ENCODE measurements at regions not wholly inside any gene's neighbourhood (a gene's known extent, or its start where the extent isn't known, plus 50 kb on each side); places are given as distances from the start of the nearest gene placed in this dataset.
"Not testable (repeated sequence)": the region's sequence is repeated elsewhere in the genome, so short reads cannot be mapped to it uniquely, and the experiment has no call there.

DNA sequence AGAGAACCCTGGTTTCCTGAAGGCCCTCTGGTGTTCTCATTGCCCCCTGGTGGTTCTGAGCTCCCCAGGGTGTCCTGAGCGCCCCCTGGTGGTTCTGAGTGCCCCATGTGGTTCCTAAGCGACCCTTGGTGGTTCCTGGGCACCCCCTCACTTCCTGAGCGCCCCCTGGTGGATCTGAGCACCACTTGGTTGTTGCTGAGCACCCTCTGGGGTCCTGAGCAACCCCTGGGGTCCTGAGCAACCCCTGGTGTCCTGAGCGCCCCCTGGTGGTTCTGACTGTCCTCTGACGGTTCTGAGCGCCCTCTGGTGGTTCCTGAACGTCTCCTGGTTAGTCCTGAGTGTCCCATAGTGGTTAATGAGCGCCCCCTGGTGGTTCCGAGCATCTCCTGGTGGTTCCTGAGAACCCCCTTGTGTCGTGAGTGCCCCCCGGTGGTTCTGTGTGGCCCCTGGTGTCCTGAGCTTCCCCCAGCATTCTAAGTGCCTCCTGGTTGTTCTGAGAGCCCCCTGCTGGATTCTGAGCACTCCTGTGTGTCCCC is 568.3 kb downstream of the TMEM121 start:
- no peaks in the 10 kb centered on the region for H3K36me3 ChIP-seq (ENCODE audit: insufficient read depth, low read length)
- H3K9me3 ChIP-seq (ENCODE audit: low read length), result no peaks in the 10 kb centered on the region
- H3K27me3 ChIP-seq (ENCODE audit: insufficient read depth, low read length), result no peaks in the 10 kb centered on the region
- H2AFZ ChIP-seq (ENCODE audit: low read depth, low read length), result no peak overlapping the region
- H3K4me1 ChIP-seq (ENCODE audit: insufficient read depth, low read length), result no peaks in the 10 kb centered on the region
- H3K4me3 ChIP-seq (ENCODE audit: low read length), result no peak overlapping the region

DNA sequence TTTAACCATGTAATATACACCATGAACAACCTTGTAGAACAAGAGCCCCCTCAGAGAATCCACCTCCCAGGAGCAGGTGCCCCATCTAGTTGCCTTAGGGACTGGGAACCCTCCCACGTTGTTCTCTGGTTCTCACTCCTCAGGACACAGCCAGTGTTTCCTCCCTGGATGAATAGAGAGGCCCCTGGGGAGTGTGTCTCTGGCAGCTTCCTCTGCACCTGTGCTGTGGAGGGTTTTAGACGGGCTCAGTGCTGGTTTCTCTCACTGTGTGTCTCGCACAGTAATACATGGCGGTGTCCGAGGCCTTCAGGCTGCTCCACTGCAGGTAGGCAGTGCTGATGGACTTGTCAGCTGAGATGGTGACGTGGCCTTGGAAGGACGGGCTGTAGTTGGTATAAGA is 581.3 kb downstream of the TMEM121 start:
- no peaks in the 10 kb centered on the region for H3K27me3 ChIP-seq (ENCODE audit: insufficient read depth, low read length)
- H3K4me3 ChIP-seq (ENCODE audit: low read length), result no peak overlapping the region
- H3K9me3 ChIP-seq (ENCODE audit: low read length), result no peaks in the 10 kb centered on the region
- H3K36me3 ChIP-seq (ENCODE audit: insufficient read depth, low read length), result no peaks in the 10 kb centered on the region
- no peaks in the 10 kb centered on the region for H3K4me1 ChIP-seq (ENCODE audit: insufficient read depth, low read length)
- H2AFZ ChIP-seq (ENCODE audit: low read depth, low read length), result no peak overlapping the region

DNA sequence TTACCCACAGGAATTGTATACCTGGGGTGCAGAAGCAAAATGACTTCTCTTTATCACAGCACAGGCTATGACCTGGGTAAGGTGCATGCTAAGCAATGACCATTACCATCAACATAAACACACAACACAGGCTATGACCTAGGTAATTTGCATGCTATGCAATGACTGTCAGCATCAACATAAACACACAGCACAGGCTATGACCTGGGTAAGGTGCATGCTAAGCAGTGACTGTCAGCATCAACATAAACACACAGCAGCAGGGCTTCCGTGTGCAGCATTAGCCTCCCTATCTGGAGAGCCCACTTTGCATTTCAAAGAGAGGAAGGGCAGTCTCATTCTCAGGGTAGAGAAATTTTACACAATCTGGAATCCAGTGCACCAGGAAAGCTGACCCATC is 583.0 kb downstream of the TMEM121 start:
- Histone ChIP-seq H3K36me3 (ENCODE audit: insufficient read depth, low read length) (no peaks in the 10 kb centered on the region), H3K4me1 (ENCODE audit: insufficient read depth, low read length) (no peaks in the 10 kb centered on the region), H3K9me3 (ENCODE audit: low read length) (no peaks in the 10 kb centered on the region), H2AFZ (ENCODE audit: low read depth, low read length) (no peak overlapping the region), H3K27me3 (ENCODE audit: insufficient read depth, low read length) (no peaks in the 10 kb centered on the region), H3K4me3 (ENCODE audit: low read length) (no peak overlapping the region)

DNA sequence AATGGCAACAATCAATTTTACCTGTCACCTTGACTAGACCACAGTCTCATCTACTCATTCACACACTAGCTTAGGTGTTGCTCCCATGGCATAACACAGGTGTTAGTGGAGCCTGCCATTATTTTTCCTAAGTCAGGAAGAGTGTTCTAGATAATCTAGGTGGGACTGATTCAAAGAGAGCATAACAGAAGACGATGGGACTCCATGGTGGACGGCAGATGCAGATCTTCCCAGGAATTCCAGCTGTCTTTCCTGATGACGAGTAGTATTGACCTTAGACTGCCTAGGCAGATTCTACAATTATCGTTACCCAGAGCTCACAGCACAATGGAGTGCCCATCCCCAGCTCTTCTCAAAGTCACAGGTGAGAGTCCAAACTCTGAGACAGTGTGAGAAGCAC is 589.0 kb downstream of the TMEM121 start:
- Histone ChIP-seq H3K4me3 (ENCODE audit: low read length) (no peak overlapping the region), H3K36me3 (ENCODE audit: insufficient read depth, low read length) (no peaks in the 10 kb centered on the region), H2AFZ (ENCODE audit: low read depth, low read length) (no peak overlapping the region), H3K27me3 (ENCODE audit: insufficient read depth, low read length) (peaks cover 4% of the 10 kb centered on the region), H3K9me3 (ENCODE audit: low read length) (no peaks in the 10 kb centered on the region), H3K4me1 (ENCODE audit: insufficient read depth, low read length) (no peaks in the 10 kb centered on the region)

DNA sequence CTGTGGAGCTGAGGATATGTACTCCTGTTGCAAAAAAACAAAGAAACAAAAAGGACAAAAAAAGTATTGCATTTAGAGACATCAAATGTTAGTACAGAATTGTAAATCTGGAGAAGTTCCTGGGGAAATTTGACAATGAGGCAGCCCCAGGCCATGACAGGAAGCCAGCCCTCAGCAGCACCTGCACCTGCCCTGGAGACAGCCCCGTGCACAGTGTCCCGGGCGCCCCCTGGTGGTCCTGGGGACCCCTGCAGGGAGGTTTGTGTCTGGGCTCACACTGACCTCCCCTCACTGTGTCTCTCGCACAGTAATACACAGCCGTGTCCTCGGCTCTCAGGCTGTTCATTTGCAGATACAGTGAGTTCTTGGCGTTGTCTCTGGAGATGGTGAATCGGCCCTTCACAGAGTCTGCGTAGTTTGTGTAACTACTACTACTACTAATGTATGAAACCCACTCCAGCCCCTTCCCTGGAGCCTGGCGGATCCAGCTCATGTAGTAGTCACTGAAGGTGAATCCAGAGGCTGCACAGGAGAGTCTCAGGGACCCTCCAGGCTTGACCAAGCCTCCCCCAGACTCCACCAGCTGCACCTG is 590.1 kb downstream of the TMEM121 start:
- not testable (repeated sequence) for H3K9me3 ChIP-seq (ENCODE audit: low read length); H3K4me3 ChIP-seq (ENCODE audit: low read length); H2AFZ ChIP-seq (ENCODE audit: low read depth, low read length); H3K4me1 ChIP-seq (ENCODE audit: insufficient read depth, low read length); H3K36me3 ChIP-seq (ENCODE audit: insufficient read depth, low read length); H3K27me3 ChIP-seq (ENCODE audit: insufficient read depth, low read length)

DNA sequence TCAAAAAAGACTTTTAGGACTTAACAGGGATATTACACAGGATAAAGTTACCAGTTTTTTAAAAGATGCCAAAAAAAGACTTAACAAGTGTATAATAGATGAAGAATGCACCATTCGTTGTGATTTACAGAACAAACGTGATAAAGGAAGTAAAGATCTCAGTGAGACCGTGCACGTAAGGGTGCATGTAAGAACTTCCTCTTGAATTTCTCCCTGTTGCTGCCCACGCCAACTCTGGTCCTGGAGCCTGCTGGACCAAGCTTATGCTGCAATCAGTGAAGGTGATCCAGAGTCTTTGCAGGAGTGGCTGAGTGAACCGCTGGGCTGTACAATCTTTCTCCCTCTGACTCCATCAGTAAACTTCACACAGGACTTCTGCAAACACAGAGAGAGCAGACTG is 593.7 kb downstream of the TMEM121 start:
- Histone ChIP-seq H3K4me1 (ENCODE audit: insufficient read depth, low read length) (no peaks in the 10 kb centered on the region), H2AFZ (ENCODE audit: low read depth, low read length) (no peak overlapping the region), H3K9me3 (ENCODE audit: low read length) (no peaks in the 10 kb centered on the region), H3K27me3 (ENCODE audit: insufficient read depth, low read length) (peaks cover 4% of the 10 kb centered on the region), H3K4me3 (ENCODE audit: low read length) (no peak overlapping the region), H3K36me3 (ENCODE audit: insufficient read depth, low read length) (no peaks in the 10 kb centered on the region)

DNA sequence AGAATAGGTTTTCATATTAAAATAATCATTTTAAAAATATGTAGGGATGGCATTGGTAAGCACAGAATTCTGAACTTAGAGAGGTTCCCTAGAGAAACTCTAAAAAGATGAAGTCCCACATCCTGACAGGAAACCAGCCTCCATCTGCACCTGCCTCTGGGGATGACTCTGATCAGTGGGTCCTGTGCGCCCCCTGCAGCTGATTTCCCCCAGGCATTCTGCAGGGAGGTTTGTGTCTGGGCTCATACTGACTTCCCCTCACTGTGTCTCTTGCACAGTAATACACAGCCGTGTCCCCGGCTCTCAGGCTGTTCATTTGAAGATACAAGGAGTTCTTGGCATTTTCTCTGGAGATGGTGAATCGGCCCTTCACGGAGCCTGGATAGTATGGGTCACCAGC is 602.9 kb downstream of the TMEM121 start:
- H3K9me3 ChIP-seq (ENCODE audit: low read length), result no peaks in the 10 kb centered on the region
- no peaks in the 10 kb centered on the region for H3K36me3 ChIP-seq (ENCODE audit: insufficient read depth, low read length)
- H3K4me1 ChIP-seq (ENCODE audit: insufficient read depth, low read length), result no peaks in the 10 kb centered on the region
- H3K4me3 ChIP-seq (ENCODE audit: low read length), result no peak overlapping the region
- no peak overlapping the region for H2AFZ ChIP-seq (ENCODE audit: low read depth, low read length)
- H3K27me3 ChIP-seq (ENCODE audit: insufficient read depth, low read length), result no peaks in the 10 kb centered on the region

DNA sequence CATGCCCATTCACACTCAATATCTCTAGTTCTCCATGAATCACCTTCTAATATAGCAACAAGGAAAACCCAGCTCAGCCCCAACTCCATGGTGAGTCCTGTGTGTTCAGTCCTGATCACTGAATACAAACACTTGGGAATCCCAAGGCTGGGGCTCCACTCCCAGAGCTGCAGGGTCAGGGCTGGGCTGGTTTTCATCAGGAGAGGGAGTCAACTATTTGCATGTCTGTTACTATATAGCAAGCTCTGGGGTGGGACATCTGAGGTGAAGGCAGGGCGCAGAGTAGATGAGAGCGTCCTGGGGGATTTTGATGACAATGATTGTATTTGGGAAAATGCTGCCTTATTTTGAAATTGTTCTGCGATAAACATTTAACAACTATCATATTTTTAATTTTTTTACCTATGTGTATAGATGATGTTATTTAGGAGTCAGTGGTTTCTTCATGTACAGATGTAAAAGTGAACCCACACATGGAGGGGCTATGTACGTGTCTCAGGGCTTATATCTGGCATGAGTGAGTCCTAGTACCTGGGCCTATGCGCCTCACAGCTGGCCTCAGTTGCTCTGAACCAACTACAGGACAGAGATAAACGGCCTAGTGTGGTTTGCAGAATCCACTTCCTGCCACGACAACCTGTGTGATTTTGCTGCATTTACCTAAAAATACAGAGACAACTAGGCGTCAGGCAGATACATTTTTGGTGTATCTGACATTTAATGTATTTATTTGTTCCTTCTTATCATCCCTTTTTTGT is 603.7 kb downstream of the TMEM121 start:
- H3K36me3 ChIP-seq (ENCODE audit: insufficient read depth, low read length); H3K9me3 ChIP-seq (ENCODE audit: low read length); H2AFZ ChIP-seq (ENCODE audit: low read depth, low read length); H3K4me1 ChIP-seq (ENCODE audit: insufficient read depth, low read length); H3K27me3 ChIP-seq (ENCODE audit: insufficient read depth, low read length); H3K4me3 ChIP-seq (ENCODE audit: low read length): not testable (repeated sequence)

DNA sequence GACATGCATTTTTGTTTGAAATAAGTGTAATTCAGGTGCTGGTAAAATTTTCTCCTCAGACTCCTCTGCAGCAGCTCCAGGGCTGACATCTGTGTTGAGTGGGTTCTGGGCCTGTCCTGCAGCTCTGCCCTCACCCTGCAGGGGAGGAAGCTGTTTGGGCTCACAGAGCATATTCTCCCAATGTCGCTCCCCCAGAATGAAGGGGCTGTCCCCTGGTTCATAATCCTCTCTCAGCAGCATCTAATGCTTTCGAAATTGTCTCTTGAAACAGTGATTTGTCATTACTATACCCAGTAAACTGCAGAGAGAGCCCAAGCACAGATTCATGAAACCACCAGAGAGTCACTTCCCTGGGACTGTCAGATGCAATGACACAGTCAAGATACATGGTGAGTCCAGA is 606.7 kb downstream of the TMEM121 start:
- H3K36me3 ChIP-seq (ENCODE audit: insufficient read depth, low read length); H2AFZ ChIP-seq (ENCODE audit: low read depth, low read length); H3K9me3 ChIP-seq (ENCODE audit: low read length); H3K27me3 ChIP-seq (ENCODE audit: insufficient read depth, low read length); H3K4me3 ChIP-seq (ENCODE audit: low read length); H3K4me1 ChIP-seq (ENCODE audit: insufficient read depth, low read length): not testable (repeated sequence)

DNA sequence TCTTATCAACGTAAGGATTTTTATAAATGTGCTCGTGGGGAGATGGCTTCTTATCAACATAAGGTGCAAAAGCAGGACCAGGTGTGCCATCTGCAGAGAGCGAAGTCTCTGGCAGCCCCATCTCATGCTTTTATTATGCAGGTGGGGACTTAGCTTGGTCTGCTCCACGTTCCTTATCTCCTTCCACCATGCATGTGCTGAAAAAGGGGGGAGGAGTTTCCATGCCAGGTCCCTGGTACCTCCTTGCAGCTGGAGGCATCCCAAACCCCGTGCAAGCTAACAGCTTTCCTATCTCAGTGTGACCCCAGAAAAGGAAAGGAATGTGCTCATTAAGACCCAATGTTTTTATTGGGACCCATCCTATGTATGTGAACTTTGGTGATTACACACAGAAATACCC is 608.5 kb downstream of the TMEM121 start:
- no peaks in the 10 kb centered on the region for H3K4me1 ChIP-seq (ENCODE audit: insufficient read depth, low read length)
- H2AFZ ChIP-seq (ENCODE audit: low read depth, low read length), result no peak overlapping the region
- no peaks in the 10 kb centered on the region for H3K36me3 ChIP-seq (ENCODE audit: insufficient read depth, low read length)
- H3K4me3 ChIP-seq (ENCODE audit: low read length), result no peak overlapping the region
- H3K27me3 ChIP-seq (ENCODE audit: insufficient read depth, low read length), result no peaks in the 10 kb centered on the region
- H3K9me3 ChIP-seq (ENCODE audit: low read length), result no peaks in the 10 kb centered on the region

DNA sequence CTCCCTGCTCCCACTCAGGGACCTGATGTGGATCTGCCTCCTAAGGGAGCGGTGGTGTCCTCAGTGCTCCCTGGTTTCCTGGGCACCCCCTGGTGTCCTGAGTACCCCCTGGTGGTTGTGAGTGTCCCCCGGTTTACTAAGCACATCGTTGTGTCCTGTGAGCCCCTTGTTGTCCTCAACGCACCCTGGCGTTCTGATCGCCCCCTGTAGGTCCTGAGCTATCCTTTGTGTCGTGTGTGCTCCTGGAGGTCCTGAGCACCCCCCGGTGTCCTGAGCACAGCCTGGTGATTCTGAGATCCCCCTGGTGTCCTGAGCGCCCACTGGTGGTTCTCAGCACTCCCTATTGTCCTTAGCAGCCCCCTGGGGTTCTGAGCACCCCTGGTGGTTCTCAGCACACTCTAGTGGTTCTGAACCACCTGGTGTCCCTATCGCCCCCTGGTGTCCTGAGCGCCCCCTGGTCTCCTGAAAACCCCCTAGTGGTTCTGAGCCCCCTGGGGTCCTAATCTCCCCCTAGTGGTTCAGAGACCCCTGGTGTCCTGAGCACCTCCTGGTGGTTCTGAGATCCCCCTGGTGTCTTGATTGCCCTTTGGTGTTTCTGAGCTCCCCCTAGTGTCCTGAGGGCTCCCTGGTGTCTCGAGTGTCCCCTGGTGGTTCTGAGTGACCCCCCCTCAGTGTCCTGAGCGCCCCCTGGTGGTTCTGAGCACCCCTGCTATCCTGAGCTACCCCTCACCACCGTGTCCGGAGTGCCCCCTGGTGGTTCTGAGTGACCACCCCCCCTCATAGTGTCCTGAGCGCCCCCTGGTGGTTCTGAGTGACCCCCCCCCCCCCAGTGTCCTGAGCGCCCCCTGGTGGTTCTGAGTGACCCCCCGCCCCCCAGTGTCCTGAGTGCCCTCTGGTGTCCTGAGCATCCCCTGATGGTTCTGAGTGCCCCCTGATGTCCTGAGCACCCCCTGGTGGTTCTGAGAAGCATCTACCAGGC is 615.1 kb downstream of the TMEM121 start:
- Histone ChIP-seq H2AFZ (ENCODE audit: low read depth, low read length) (no peak overlapping the region), H3K9me3 (ENCODE audit: low read length) (no peaks in the 10 kb centered on the region), H3K27me3 (ENCODE audit: insufficient read depth, low read length) (no peaks in the 10 kb centered on the region), H3K36me3 (ENCODE audit: insufficient read depth, low read length) (no peaks in the 10 kb centered on the region), H3K4me1 (ENCODE audit: insufficient read depth, low read length) (no peaks in the 10 kb centered on the region), H3K4me3 (ENCODE audit: low read length) (no peak overlapping the region)

DNA sequence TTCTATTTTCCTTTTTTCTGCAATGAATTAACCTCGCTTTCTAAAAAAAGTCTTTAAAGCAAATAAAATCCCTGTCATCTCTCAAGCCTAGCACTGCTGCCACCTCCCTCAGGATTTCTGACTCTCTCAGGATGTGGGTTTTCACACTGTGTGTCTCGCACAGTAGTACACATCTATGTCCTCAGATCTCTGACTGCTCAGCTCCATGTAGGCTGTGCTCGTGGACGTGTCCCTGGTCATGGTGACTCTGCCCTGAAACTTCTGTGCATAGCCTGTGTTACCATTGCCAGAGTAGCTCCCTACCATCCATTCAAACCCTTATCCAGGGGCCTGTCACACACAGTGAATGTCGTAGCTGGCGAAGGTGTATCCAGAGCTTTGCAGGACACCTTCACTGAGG is 619.3 kb downstream of the TMEM121 start:
- not testable (repeated sequence) for H3K4me3 ChIP-seq (ENCODE audit: low read length); H3K36me3 ChIP-seq (ENCODE audit: insufficient read depth, low read length); H2AFZ ChIP-seq (ENCODE audit: low read depth, low read length); H3K27me3 ChIP-seq (ENCODE audit: insufficient read depth, low read length); H3K4me1 ChIP-seq (ENCODE audit: insufficient read depth, low read length); H3K9me3 ChIP-seq (ENCODE audit: low read length)

DNA sequence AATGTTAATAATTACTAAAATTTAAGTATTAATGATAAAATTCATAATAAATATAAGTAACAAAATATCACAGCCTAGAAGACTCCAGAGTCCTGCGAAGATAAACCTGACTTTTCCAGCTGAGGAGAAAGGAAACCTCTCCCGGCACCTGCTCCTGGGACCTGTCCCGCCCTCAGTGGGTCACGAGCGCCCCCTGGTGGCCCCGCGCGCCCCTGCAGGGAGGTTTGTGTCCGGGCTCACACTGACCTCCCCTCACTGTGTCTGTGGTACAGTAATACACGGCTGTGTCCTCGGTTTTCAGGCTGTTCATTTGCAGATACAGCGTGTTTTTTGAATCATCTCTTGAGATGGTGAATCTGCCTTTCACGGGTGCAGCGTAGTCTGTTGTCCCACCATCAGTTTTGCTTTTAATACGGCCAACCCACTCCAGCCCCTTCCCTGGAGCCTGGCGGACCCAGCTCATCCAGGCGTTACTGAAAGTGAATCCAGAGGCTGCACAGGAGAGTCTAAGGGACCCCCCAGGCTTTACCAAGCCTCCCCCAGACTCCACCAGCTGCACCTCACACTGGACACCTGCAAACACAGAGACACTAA is 627.1 kb downstream of the TMEM121 start:
- H2AFZ ChIP-seq (ENCODE audit: low read depth, low read length); H3K9me3 ChIP-seq (ENCODE audit: low read length); H3K4me1 ChIP-seq (ENCODE audit: insufficient read depth, low read length); H3K4me3 ChIP-seq (ENCODE audit: low read length); H3K27me3 ChIP-seq (ENCODE audit: insufficient read depth, low read length); H3K36me3 ChIP-seq (ENCODE audit: insufficient read depth, low read length): not testable (repeated sequence)

All from neuron (in vitro differentiated cells).